GM18511 (cell line): ENCODE measurements at regions not wholly inside any gene's neighbourhood (a gene's known extent, or its start where the extent isn't known, plus 50 kb on each side); places are given as distances from the start of the nearest gene placed in this dataset.

Experiments
- ATAC-seq: cut with Tn5 transposase; IDR thresholded peaks from one replicate; pipeline ENCODE4 v1.9.1; 2021; ENCODE audit warnings: mild to moderate bottlenecking, moderate library complexity; ENCODE audit not compliant: unreplicated experiment

- ATAC-seq = no peak
Observed at GRCh38 chr4:96744676-96745075, 904.8 kb downstream of the PDHA2 start.

GRCh38 chr4:96753216-96753615 is 913.3 kb downstream of the PDHA2 start:
- no peak for ATAC-seq

GRCh38 chr4:96755569-96756484 is 915.9 kb downstream of the PDHA2 start:
- no peak for ATAC-seq

GRCh38 chr4:96756584-96756983 is 916.7 kb downstream of the PDHA2 start:
- no peak for ATAC-seq

- no peak for ATAC-seq
Observed at GRCh38 chr4:96763546-96763945, 923.7 kb downstream of the PDHA2 start.

GRCh38 chr4:96766359-96766758 is 926.5 kb downstream of the PDHA2 start:
- no peak for ATAC-seq

GRCh38 chr4:96767815-96768480 is 928.1 kb downstream of the PDHA2 start:
- no peak for ATAC-seq

- ATAC-seq = no peak
Observed at GRCh38 chr4:96775501-96775900, 935.6 kb downstream of the PDHA2 start.

GRCh38 chr4:96776920-96777527 is 937.1 kb downstream of the PDHA2 start:
- no peak for ATAC-seq

GRCh38 chr4:96784336-96784735 is 944.4 kb downstream of the PDHA2 start:
- ATAC-seq = no peak

GRCh38 chr4:96786306-96786705 is 946.4 kb downstream of the PDHA2 start:
- no peak for ATAC-seq

GRCh38 chr4:96787766-96788165 is 947.9 kb downstream of the PDHA2 start:
- ATAC-seq = no peak

- ATAC-seq = no peak
Observed at GRCh38 chr4:96809563-96809962, 969.7 kb downstream of the PDHA2 start.

- no peak for ATAC-seq
Observed at GRCh38 chr4:96827086-96827485, 987.2 kb downstream of the PDHA2 start.

GRCh38 chr4:96833831-96834230 is 993.9 kb downstream of the PDHA2 start:
- ATAC-seq = no peak

- ATAC-seq = no peak
Observed at GRCh38 chr4:96835991-96836390, 996.1 kb downstream of the PDHA2 start.

GRCh38 chr4:96839441-96839840 is 999.5 kb downstream of the PDHA2 start:
- ATAC-seq = no peak

GRCh38 chr4:96841801-96842200 is 1001.9 kb downstream of the PDHA2 start:
- ATAC-seq = no peak

GRCh38 chr4:96844858-96845490 is 1005.1 kb downstream of the PDHA2 start:
- no peak for ATAC-seq

- ATAC-seq = no peak
Observed at GRCh38 chr4:96845819-96846218, 1005.9 kb downstream of the PDHA2 start.

GRCh38 chr4:96874657-96875056 is 1034.8 kb downstream of the PDHA2 start:
- no peak for ATAC-seq
